Mammary epithelial cell (primary cell): ENCODE measurements at regions not wholly inside any gene's neighbourhood (a gene's known extent, or its start where the extent isn't known, plus 50 kb on each side); places are given as distances from the start of the nearest gene placed in this dataset.

Experiments
- EZH2 ChIP-seq: IDR thresholded peaks from 2 replicates; pipeline ENCODE4 v1.6.1; 2012; ENCODE audit warnings: low read length, inconsistent platforms, borderline replicate concordance
- TF ChIP-seq, protein P1 (sequence below), 2 donors: IDR thresholded peaks in 1 of 2; conservative IDR thresholded peaks in 1 of 2; 2 replicates each; pipeline ENCODE4 v1.5.1; 2011 to 2012; ENCODE audit warnings: inconsistent platforms in 2 of 2, low read length in 2 of 2, mild to moderate bottlenecking in 2 of 2, control low read depth in 1 of 2, low read depth in 1 of 2; ENCODE audit not compliant: insufficient read depth in 1 of 2; ENCODE audit errors: extremely low read depth in 1 of 2

DNA sequence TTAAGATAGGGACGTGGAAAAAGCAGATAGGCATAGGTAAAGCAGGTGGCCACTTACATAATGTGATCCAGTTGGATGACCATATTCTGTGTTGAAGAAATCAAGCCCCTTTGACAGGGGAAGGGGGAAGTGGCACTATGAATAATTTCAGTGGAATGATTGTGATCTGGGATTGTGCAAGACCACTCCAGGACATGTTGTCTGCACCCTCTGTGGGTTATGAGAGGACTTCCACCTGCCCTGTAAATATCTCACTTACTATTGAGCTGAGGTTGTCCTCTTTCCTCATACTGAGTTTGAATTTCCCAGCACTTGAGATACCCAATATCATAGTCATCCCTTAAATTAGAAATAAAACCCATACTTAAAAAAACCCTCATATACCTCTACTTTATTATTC is 220.7 kb downstream of the IRS1 start:
- TF ChIP-seq, protein P1, sequence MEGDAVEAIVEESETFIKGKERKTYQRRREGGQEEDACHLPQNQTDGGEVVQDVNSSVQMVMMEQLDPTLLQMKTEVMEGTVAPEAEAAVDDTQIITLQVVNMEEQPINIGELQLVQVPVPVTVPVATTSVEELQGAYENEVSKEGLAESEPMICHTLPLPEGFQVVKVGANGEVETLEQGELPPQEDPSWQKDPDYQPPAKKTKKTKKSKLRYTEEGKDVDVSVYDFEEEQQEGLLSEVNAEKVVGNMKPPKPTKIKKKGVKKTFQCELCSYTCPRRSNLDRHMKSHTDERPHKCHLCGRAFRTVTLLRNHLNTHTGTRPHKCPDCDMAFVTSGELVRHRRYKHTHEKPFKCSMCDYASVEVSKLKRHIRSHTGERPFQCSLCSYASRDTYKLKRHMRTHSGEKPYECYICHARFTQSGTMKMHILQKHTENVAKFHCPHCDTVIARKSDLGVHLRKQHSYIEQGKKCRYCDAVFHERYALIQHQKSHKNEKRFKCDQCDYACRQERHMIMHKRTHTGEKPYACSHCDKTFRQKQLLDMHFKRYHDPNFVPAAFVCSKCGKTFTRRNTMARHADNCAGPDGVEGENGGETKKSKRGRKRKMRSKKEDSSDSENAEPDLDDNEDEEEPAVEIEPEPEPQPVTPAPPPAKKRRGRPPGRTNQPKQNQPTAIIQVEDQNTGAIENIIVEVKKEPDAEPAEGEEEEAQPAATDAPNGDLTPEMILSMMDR (conservative IDR thresholded peaks at IDR 0.05 in 1 of 2, IDR thresholded peaks at IDR 0.05 in 1 of 2; ENCODE audit: extremely low read depth in 1 of 2, insufficient read depth in 1 of 2, low read depth in 1 of 2, low read length in 2 of 2) = peak in 1 of 2 donors; percentile 9
- no peak for TF ChIP-seq EZH2
